RWPE1 (cell line): ENCODE measurements at regions not wholly inside any gene's neighbourhood (a gene's known extent, or its start where the extent isn't known, plus 50 kb on each side); places are given as distances from the start of the nearest gene placed in this dataset.
"Not testable (repeated sequence)": the region's sequence is repeated elsewhere in the genome, so short reads cannot be mapped to it uniquely, and the experiment has no call there.

ENCODE experiments used
- CTCF ChIA-PET: fragments of 350-600 bp; sonication (Branson Sonifier 250); formaldehyde crosslinking; extraction: SDS; loops from one replicate; lab custom pipeline; 2021; lab: Yijun Ruan, JAX
- POLR2A ChIA-PET: fragments of 400-600 bp; formaldehyde crosslinking; extraction: SDS; loops from one replicate; lab custom pipeline; 2020; ENCODE audit warnings: antibody characterized with exemption; ENCODE audit not compliant: low non-redundant PET; lab: Yijun Ruan, JAX
- DNase-seq: peaks from one replicate; pipeline ENCODE4 v3.0.0; 2012; ENCODE audit warnings: low spot score
- H3K27ac ChIP-seq: fragments of 450-650 bp; 2 replicates; pipeline ENCODE4 v1.5.1; 2017
- CTCF ChIP-seq: fragments of 450-650 bp; conservative IDR thresholded peaks from 2 replicates; pipeline ENCODE4 v1.5.1; 2017; ENCODE audit warnings: low read depth, mild to moderate bottlenecking

- DNase-seq = no peak
- ChIA-PET CTCF (interaction anchor here (0.7 to 1.1 kb wide), 2 partner anchors 9 to 277 kb away, joined by 3 to 9 read pairs; no protein-coding TSS in a partner anchor), POLR2A (no interaction called here)
- H3K27ac ChIP-seq = no peak overlapping the region
- no peak for TF ChIP-seq CTCF
Measured at GRCh38 chr6:150694889-150695288, 95.2 kb downstream of the PLEKHG1 start.

GRCh38 chr6:150695652-150696051 lies 96.0 kb downstream of the PLEKHG1 start:
- CTCF ChIA-PET = interaction anchor here (0.7 to 1.1 kb wide), 2 partner anchors 10 to 278 kb away, joined by 3 to 9 read pairs; no protein-coding TSS in a partner anchor
- no peak overlapping the region for H3K27ac ChIP-seq
- POLR2A ChIA-PET = no interaction called here
- TF ChIP-seq CTCF = no peak
- no peak for DNase-seq

- no peak for DNase-seq
- H3K27ac ChIP-seq = no peak overlapping the region
- ChIA-PET CTCF (no interaction called here), POLR2A (no interaction called here)
- TF ChIP-seq CTCF = no peak
Measured at GRCh38 chr6:150696190-150696589, 96.5 kb downstream of the PLEKHG1 start.

GRCh38 chr6:150696918-150697317 lies 97.2 kb downstream of the PLEKHG1 start:
- H3K27ac ChIP-seq, DNase-seq, POLR2A ChIA-PET: not testable (repeated sequence)
- CTCF ChIA-PET = interaction anchor here (0.6 kb wide), 1 partner anchor 1579 kb away, joined by 3 read pairs; no protein-coding TSS in a partner anchor

- POLR2A ChIA-PET = no interaction called here
Measured at GRCh38 chr6:150697515-150697914, 97.8 kb downstream of the PLEKHG1 start.

GRCh38 chr6:150698391-150698790 lies 98.7 kb downstream of the PLEKHG1 start:
- H3K27ac ChIP-seq = no peak overlapping the region
- CTCF ChIA-PET = no interaction called here
- no peak for TF ChIP-seq CTCF
- no peak for DNase-seq
- POLR2A ChIA-PET = no interaction called here

More at GRCh38 chr6:150697515-150697914, 97.8 kb downstream of the PLEKHG1 start:
- CTCF ChIA-PET = interaction anchor here (0.6 kb wide), 1 partner anchor 1580 kb away, joined by 3 read pairs; no protein-coding TSS in a partner anchor
- no peak for TF ChIP-seq CTCF
- DNase-seq = no peak
- H3K27ac ChIP-seq = no peak overlapping the region

GRCh38 chr6:150702675-150703074 lies 103.0 kb downstream of the PLEKHG1 start:
- no peak for TF ChIP-seq CTCF

More at GRCh38 chr6:150702675-150703074, 103.0 kb downstream of the PLEKHG1 start:
- no peak for DNase-seq
- H3K27ac ChIP-seq = no peak overlapping the region
- ChIA-PET POLR2A (no interaction called here), CTCF (no interaction called here)
